Mammary epithelial cell (primary cell): ENCODE measurements at regions not wholly inside any gene's neighbourhood (a gene's known extent, or its start where the extent isn't known, plus 50 kb on each side); places are given as distances from the start of the nearest gene placed in this dataset.

Source experiments
- EZH2 ChIP-seq: IDR thresholded peaks from 2 replicates; pipeline ENCODE4 v1.6.1; 2012; ENCODE audit warnings: low read length, inconsistent platforms, borderline replicate concordance
- TF ChIP-seq, protein P1 (sequence below), 2 donors: IDR thresholded peaks in 1 of 2; conservative IDR thresholded peaks in 1 of 2; 2 replicates each; pipeline ENCODE4 v1.5.1; 2011 to 2012; ENCODE audit warnings: inconsistent platforms in 2 of 2, low read length in 2 of 2, mild to moderate bottlenecking in 2 of 2, control low read depth in 1 of 2, low read depth in 1 of 2; ENCODE audit not compliant: insufficient read depth in 1 of 2; ENCODE audit errors: extremely low read depth in 1 of 2

DNA sequence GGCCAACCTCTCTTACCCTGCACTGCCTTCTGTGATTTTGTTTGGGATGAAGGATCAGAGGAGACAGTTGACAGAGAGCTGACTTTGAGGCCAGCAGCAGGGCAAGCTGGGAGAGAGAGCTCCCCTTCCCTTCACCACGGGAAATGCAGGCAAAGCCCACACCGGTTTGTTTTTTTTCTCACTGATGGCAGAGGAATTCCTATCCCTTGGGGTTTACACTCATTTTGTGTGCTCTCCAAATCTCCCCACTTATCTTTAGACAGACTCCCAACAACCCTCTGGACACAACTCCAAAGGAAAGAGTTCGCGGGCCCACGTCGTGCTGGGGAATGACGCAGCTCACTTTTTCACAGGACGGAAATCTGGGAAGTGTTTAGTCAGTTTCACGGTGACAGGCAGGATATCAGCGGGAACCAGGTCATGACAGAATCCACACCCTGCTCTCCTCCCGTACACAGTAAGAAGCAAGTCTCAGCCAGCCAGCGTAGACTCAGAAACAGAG lies 68.3 kb upstream of the FAM171A1 start:
- TF ChIP-seq, protein P1, sequence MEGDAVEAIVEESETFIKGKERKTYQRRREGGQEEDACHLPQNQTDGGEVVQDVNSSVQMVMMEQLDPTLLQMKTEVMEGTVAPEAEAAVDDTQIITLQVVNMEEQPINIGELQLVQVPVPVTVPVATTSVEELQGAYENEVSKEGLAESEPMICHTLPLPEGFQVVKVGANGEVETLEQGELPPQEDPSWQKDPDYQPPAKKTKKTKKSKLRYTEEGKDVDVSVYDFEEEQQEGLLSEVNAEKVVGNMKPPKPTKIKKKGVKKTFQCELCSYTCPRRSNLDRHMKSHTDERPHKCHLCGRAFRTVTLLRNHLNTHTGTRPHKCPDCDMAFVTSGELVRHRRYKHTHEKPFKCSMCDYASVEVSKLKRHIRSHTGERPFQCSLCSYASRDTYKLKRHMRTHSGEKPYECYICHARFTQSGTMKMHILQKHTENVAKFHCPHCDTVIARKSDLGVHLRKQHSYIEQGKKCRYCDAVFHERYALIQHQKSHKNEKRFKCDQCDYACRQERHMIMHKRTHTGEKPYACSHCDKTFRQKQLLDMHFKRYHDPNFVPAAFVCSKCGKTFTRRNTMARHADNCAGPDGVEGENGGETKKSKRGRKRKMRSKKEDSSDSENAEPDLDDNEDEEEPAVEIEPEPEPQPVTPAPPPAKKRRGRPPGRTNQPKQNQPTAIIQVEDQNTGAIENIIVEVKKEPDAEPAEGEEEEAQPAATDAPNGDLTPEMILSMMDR (conservative IDR thresholded peaks at IDR 0.05 in 1 of 2, IDR thresholded peaks at IDR 0.05 in 1 of 2; ENCODE audit: extremely low read depth in 1 of 2, insufficient read depth in 1 of 2, low read depth in 1 of 2, low read length in 2 of 2) = peak; percentile 28 to 40
- no peak for TF ChIP-seq EZH2
